GM12878 (cell line): ENCODE measurements at regions not wholly inside any gene's neighbourhood (a gene's known extent, or its start where the extent isn't known, plus 50 kb on each side); places are given as distances from the start of the nearest gene placed in this dataset.

Source experiments
- ATAC-seq: fragments of 200-7000 bp; cut with Tn5 transposase; 3 replicates; pipeline ENCODE4 v1.9.1; 2020; ENCODE audit warnings: mild to moderate bottlenecking, moderate library complexity
- BruUV-seq: library from RNA; stranded (reverse); fragments of 400-500 nt; replicated peaks from 2 replicates; lab custom pipeline; 2021; lab: Mats Ljungman, UMichigan
- CTCF ChIA-PET: fragments of 300-600 bp; sonication (Branson Sonifier 250); formaldehyde crosslinking; extraction: SDS; loops from one replicate; lab custom pipeline; 2021; ENCODE audit warnings: inconsistent platforms; lab: Yijun Ruan, JAX
- POLR2A ChIA-PET: fragments of 350-600 bp; formaldehyde crosslinking; extraction: SDS; loops from one replicate; lab custom pipeline; 2021; ENCODE audit warnings: inconsistent platforms; lab: Charles Lee
- RAD21 ChIA-PET: fragments of 300-600 bp; sonication (Branson Sonifier 250); formaldehyde crosslinking; loops from one replicate; lab custom pipeline; 2023; ENCODE audit warnings: antibody characterized with exemption; ENCODE audit not compliant: unreplicated experiment; lab: Charles Lee
- SMC1A ChIA-PET: fragments of 300-600 bp; sonication (Branson Sonifier 250); formaldehyde crosslinking; loops from one replicate; lab custom pipeline; 2023; ENCODE audit not compliant: unreplicated experiment, uncharacterized antibody; lab: Charles Lee
- DNase-seq: peaks from one replicate; pipeline ENCODE4 v3.0.0-alpha.2; 2011; ENCODE audit warnings: low read depth, low spot score
- FAIRE-seq: peaks from 3 replicates; lab custom pipeline; 2011; peaks lifted over from hg19 to GRCh38; lab: Jason Lieb, UNC
- H2AFZ ChIP-seq: 2 replicates; pipeline ENCODE4 v1.6.0; 2011; ENCODE audit warnings: low read depth, low read length, control low read depth; ENCODE audit not compliant: control insufficient read depth
- H3K27ac ChIP-seq: 2 replicates; pipeline ENCODE4 v1.5.1; 2011; ENCODE audit warnings: control low read depth; ENCODE audit not compliant: control insufficient read depth, insufficient read depth
- H3K27me3 ChIP-seq, 2 experiments: replicated peaks in 1 of 2; 2 replicates each; pipeline versions ENCODE4 v1.6.0 to v1.6.1; 2011; ENCODE audit warnings: low read length in 1 of 2; ENCODE audit not compliant: control insufficient read depth in 2 of 2, insufficient read depth in 2 of 2
- H3K36me3 ChIP-seq, 2 experiments: 2 replicates each; pipeline ENCODE4 v1.5.1; 2011; ENCODE audit warnings: low read length in 1 of 2; ENCODE audit not compliant: control insufficient read depth in 2 of 2, insufficient read depth in 2 of 2
- H3K4me1 ChIP-seq: 2 replicates; pipeline ENCODE4 v1.6.1; 2011; ENCODE audit warnings: mild to moderate bottlenecking, low read length, moderate library complexity, mixed read lengths; ENCODE audit not compliant: control insufficient read depth, insufficient read depth
- H3K4me2 ChIP-seq: 2 replicates; pipeline ENCODE4 v1.6.0; 2011; ENCODE audit warnings: control low read depth; ENCODE audit not compliant: control insufficient read depth, insufficient read depth
- H3K4me3 ChIP-seq: fragments of 200-600 bp; sonication (generic); 2 replicates; pipeline ENCODE4 v1.5.1; 2016
- H3K79me2 ChIP-seq: 2 replicates; pipeline ENCODE4 v1.6.0; 2011; ENCODE audit warnings: low read length; ENCODE audit not compliant: control insufficient read depth, insufficient read depth
- H3K9ac ChIP-seq: 2 replicates; pipeline ENCODE4 v1.8.0; 2011; ENCODE audit warnings: low read length, control low read depth, mixed read lengths; ENCODE audit not compliant: control insufficient read depth, insufficient read depth
- H3K9me3 ChIP-seq: replicated peaks from 3 replicates; pipeline ENCODE4 v1.5.1; 2011; ENCODE audit warnings: mild to moderate bottlenecking, low read length; ENCODE audit not compliant: control insufficient read depth, insufficient read depth
- H4K20me1 ChIP-seq: 2 replicates; pipeline ENCODE4 v1.6.0; 2011; ENCODE audit not compliant: control insufficient read depth, insufficient read depth
- CHD1 ChIP-seq: IDR thresholded peaks from 2 replicates; pipeline ENCODE4 v1.6.1; 2012; ENCODE audit warnings: low read depth, low read length, improper control_type of control experiment
- CTCF ChIP-seq, 3 experiments: IDR thresholded peaks in 2 of 3; conservative IDR thresholded peaks in 1 of 3; 2 replicates each; pipeline ENCODE4 v1.5.1; 2011; ENCODE audit warnings: low read depth in 3 of 3, low read length in 3 of 3, mild to moderate bottlenecking in 3 of 3, control low read depth in 2 of 3, moderate library complexity in 2 of 3, inconsistent platforms in 1 of 3, mixed read lengths in 1 of 3; ENCODE audit not compliant: control insufficient read depth in 2 of 3, insufficient read depth in 1 of 3; ENCODE audit errors: extremely low read depth in 1 of 3
- IRF4 ChIP-seq: IDR thresholded peaks from 2 replicates; pipeline ENCODE4 v1.6.1; 2011; ENCODE audit warnings: low read depth, low read length
- MEF2B ChIP-seq: fragments of 450-650 bp; IDR thresholded peaks from 2 replicates; pipeline ENCODE4 v1.6.1; 2018; ENCODE audit warnings: mild to moderate bottlenecking, moderate library complexity; ENCODE audit not compliant: partially characterized antibody, poor library complexity, severe bottlenecking
- MXI1 ChIP-seq: fragments of 150-350 bp; IDR thresholded peaks from 2 replicates; pipeline ENCODE4 v1.6.1; 2011; ENCODE audit warnings: low read depth, mild to moderate bottlenecking, inconsistent platforms, low read length, improper control_type of control experiment
- PAX8 ChIP-seq: fragments of 450-650 bp; IDR thresholded peaks from 2 replicates; pipeline ENCODE4 v1.6.1; 2017; ENCODE audit warnings: mild to moderate bottlenecking, moderate library complexity
- WGBS: methylation state at CpG from one replicate; pipeline ENCODE4 v1.1.6; 2016; ENCODE audit warnings: low lambda C conversion rate; ENCODE audit not compliant: insufficient replicate concordance, insufficient coverage; ENCODE audit errors: missing lambda C conversion rate; 5-methylcytosine and 5-hydroxymethylcytosine counted together
- in situ Hi-C: fragments of 300-500 bp; cut with MboI; formaldehyde crosslinking; loops from 9 replicates; pipeline ENCODE4 v1.14.3; 2018; ENCODE audit warnings: mixed read lengths
- intact Hi-C: fragments of 100-400 bp; cut with micrococcal nuclease; formaldehyde crosslinking; loops from one replicate; pipeline ENCODE4 v1.14.2; 2022; ENCODE audit not compliant: unreplicated experiment
- TF ChIP-seq, protein P1 (sequence below): IDR thresholded peaks from 2 replicates; pipeline ENCODE4 v1.6.1; 2012; ENCODE audit warnings: low read length, inconsistent platforms
- TF ChIP-seq, protein P2 (sequence below): IDR thresholded peaks from 2 replicates; pipeline ENCODE4 v1.6.1; 2012; ENCODE audit warnings: improper control_type of control experiment, low read depth, low read length; ENCODE audit not compliant: insufficient replicate concordance

GRCh38 chr7:10889266-10889898 lies 84.3 kb upstream of the PHF14 start (continued):
- peak; percentile 78 to 89 (median 86) for TF ChIP-seq CTCF (IDR thresholded peaks at IDR 0.05 in 2 of 3, conservative IDR thresholded peaks at IDR 0.05 in 1 of 3; ENCODE audit: control insufficient read depth in 2 of 3, extremely low read depth in 1 of 3, insufficient read depth in 1 of 3, low read depth in 3 of 3, low read length in 3 of 3)
- TF ChIP-seq CHD1, result no peak

- ATAC-seq (no peak), DNase-seq (no peak), FAIRE-seq (no peak)
- Histone ChIP-seq H3K27me3 (no peaks in the 10 kb centered on the region), H2AFZ (no peak overlapping the region), H3K9ac (no peak overlapping the region), H3K4me2 (no peak overlapping the region), H4K20me1 (no peaks in the 10 kb centered on the region), H3K4me3 (no peak overlapping the region), H3K27ac (no peak overlapping the region), H3K79me2 (no peaks in the 10 kb centered on the region), H3K4me1 (no peaks in the 10 kb centered on the region), H3K9me3 (no peaks in the 10 kb centered on the region; the same call in 2 of the 3 replicates), H3K36me3 (no peaks in the 10 kb centered on the region)
- ChIA-PET RAD21 (no interaction called here), CTCF (interaction anchor here (1.3 kb wide), 1 partner anchor 10 kb away, joined by 3 read pairs; no protein-coding TSS in a partner anchor), POLR2A (no interaction called here), SMC1A (no interaction called here)
- in situ Hi-C loops, result no loop called here
- BruUV-seq, result no TSS peak
- 40% methylated on average over 9 of the region's 9 CpGs for WGBS
- TF ChIP-seq MXI1 (no peak), PAX8 (no peak), MEF2B (no peak), IRF4 (no peak)
- TF ChIP-seq, protein P1, sequence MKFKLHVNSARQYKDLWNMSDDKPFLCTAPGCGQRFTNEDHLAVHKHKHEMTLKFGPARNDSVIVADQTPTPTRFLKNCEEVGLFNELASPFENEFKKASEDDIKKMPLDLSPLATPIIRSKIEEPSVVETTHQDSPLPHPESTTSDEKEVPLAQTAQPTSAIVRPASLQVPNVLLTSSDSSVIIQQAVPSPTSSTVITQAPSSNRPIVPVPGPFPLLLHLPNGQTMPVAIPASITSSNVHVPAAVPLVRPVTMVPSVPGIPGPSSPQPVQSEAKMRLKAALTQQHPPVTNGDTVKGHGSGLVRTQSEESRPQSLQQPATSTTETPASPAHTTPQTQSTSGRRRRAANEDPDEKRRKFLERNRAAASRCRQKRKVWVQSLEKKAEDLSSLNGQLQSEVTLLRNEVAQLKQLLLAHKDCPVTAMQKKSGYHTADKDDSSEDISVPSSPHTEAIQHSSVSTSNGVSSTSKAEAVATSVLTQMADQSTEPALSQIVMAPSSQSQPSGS, result no peak
- TF ChIP-seq, protein P2, sequence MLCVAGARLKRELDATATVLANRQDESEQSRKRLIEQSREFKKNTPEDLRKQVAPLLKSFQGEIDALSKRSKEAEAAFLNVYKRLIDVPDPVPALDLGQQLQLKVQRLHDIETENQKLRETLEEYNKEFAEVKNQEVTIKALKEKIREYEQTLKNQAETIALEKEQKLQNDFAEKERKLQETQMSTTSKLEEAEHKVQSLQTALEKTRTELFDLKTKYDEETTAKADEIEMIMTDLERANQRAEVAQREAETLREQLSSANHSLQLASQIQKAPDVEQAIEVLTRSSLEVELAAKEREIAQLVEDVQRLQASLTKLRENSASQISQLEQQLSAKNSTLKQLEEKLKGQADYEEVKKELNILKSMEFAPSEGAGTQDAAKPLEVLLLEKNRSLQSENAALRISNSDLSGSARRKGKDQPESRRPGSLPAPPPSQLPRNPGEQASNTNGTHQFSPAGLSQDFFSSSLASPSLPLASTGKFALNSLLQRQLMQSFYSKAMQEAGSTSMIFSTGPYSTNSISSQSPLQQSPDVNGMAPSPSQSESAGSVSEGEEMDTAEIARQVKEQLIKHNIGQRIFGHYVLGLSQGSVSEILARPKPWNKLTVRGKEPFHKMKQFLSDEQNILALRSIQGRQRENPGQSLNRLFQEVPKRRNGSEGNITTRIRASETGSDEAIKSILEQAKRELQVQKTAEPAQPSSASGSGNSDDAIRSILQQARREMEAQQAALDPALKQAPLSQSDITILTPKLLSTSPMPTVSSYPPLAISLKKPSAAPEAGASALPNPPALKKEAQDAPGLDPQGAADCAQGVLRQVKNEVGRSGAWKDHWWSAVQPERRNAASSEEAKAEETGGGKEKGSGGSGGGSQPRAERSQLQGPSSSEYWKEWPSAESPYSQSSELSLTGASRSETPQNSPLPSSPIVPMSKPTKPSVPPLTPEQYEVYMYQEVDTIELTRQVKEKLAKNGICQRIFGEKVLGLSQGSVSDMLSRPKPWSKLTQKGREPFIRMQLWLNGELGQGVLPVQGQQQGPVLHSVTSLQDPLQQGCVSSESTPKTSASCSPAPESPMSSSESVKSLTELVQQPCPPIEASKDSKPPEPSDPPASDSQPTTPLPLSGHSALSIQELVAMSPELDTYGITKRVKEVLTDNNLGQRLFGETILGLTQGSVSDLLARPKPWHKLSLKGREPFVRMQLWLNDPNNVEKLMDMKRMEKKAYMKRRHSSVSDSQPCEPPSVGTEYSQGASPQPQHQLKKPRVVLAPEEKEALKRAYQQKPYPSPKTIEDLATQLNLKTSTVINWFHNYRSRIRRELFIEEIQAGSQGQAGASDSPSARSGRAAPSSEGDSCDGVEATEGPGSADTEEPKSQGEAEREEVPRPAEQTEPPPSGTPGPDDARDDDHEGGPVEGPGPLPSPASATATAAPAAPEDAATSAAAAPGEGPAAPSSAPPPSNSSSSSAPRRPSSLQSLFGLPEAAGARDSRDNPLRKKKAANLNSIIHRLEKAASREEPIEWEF, result no peak
- intact Hi-C loops, result no loop called here
Observed at GRCh38 chr7:10908600-10908999, 65.1 kb upstream of the PHF14 start.
